Endothelial cell of umbilical vein (primary cell): ENCODE measurements at regions not wholly inside any gene's neighbourhood (a gene's known extent, or its start where the extent isn't known, plus 50 kb on each side); places are given as distances from the start of the nearest gene placed in this dataset.

Experiments used
- BruUV-seq: library from RNA; stranded (reverse); fragments of 400-500 nt; replicated peaks from 2 replicates; lab custom pipeline; 2021; lab: Mats Ljungman, UMichigan
- CTCF ChIA-PET: fragments of 300-600, 350-600 bp; sonication (Branson Sonifier 250); formaldehyde crosslinking; loops from one replicate; lab custom pipeline; 2021; ENCODE audit warnings: antibody characterized with exemption, inconsistent platforms; lab: Charles Lee
- POLR2A ChIA-PET: fragments of 300-600, 350-600 bp; sonication (Branson Sonifier 250); formaldehyde crosslinking; loops from one replicate; lab custom pipeline; 2021; ENCODE audit warnings: antibody characterized with exemption, inconsistent platforms; lab: Charles Lee
- DNase-seq: peaks from one replicate; pipeline ENCODE4 v3.0.0-alpha.2; 2011; ENCODE audit warnings: low read depth, low spot score
- FAIRE-seq: peaks from 2 replicates; lab custom pipeline; 2011; peaks lifted over from hg19 to GRCh38; lab: Jason Lieb, UNC
- H2AFZ ChIP-seq: 2 replicates; pipeline ENCODE4 v1.6.0; 2012; ENCODE audit warnings: low read depth, low read length, control low read depth, inconsistent platforms
- H3K27ac ChIP-seq: 2 replicates; pipeline ENCODE4 v1.5.1; 2011; ENCODE audit warnings: low read depth, mild to moderate bottlenecking, control low read depth, low read length, moderate library complexity; ENCODE audit not compliant: insufficient read depth
- H3K27me3 ChIP-seq, 2 experiments: 2 replicates each; pipeline versions ENCODE4 v1.6.0 to v1.6.1; 2011; ENCODE audit warnings: low read length in 2 of 2, mixed read lengths in 1 of 2; ENCODE audit not compliant: control insufficient read depth in 2 of 2, insufficient read depth in 2 of 2
- H3K36me3 ChIP-seq, 2 experiments: 2 replicates in 1 of 2; 3 replicates in 1 of 2; pipeline ENCODE4 v1.5.1; 2011; ENCODE audit warnings: low read length in 2 of 2, mild to moderate bottlenecking in 1 of 2, moderate library complexity in 1 of 2; ENCODE audit not compliant: control insufficient read depth in 2 of 2, insufficient read depth in 2 of 2; ENCODE audit errors: extremely low read depth in 1 of 2
- H3K4me1 ChIP-seq: 3 replicates; pipeline ENCODE4 v1.5.1; 2011; ENCODE audit warnings: mild to moderate bottlenecking, low read length; ENCODE audit not compliant: control insufficient read depth, insufficient read depth; ENCODE audit errors: extremely low read depth
- H3K4me2 ChIP-seq: 2 replicates; pipeline ENCODE4 v1.6.1; 2011; ENCODE audit warnings: low read length, control low read depth, mixed read lengths; ENCODE audit not compliant: insufficient read depth
- H3K4me3 ChIP-seq, 3 experiments: fragments of 200-600 bp in 1 of 3; sonication (generic), shearing (Covaris generic) in 1 of 3; replicated peaks in 1 of 3; 2 replicates each; pipeline ENCODE4 v1.5.1; 2011 to 2016; ENCODE audit warnings: control low read depth in 3 of 3, low read length in 3 of 3, mild to moderate bottlenecking in 2 of 3, inconsistent platforms in 1 of 3, low read depth in 1 of 3, moderate library complexity in 1 of 3; ENCODE audit not compliant: insufficient read depth in 1 of 3
- H3K79me2 ChIP-seq: 2 replicates; pipeline ENCODE4 v1.6.0; 2012; ENCODE audit warnings: low read length, inconsistent platforms; ENCODE audit not compliant: control insufficient read depth, insufficient read depth
- H3K9ac ChIP-seq: replicated peaks from 2 replicates; pipeline ENCODE3; 2011; ENCODE audit warnings: low read length, control low read depth; ENCODE audit not compliant: insufficient read depth; ENCODE audit errors: extremely low read depth
- H3K9me1 ChIP-seq: replicated peaks from 3 replicates; pipeline ENCODE4 v1.6.0; 2011; ENCODE audit warnings: mild to moderate bottlenecking, low read length; ENCODE audit not compliant: control insufficient read depth, insufficient read depth; ENCODE audit errors: extremely low read depth
- H3K9me3 ChIP-seq: replicated peaks from 2 replicates; pipeline ENCODE4 v1.5.1; 2012; ENCODE audit warnings: low read length, inconsistent platforms; ENCODE audit not compliant: control insufficient read depth, insufficient read depth
- H4K20me1 ChIP-seq: replicated peaks from 2 replicates; pipeline ENCODE3; 2011; ENCODE audit warnings: mild to moderate bottlenecking, low read length; ENCODE audit not compliant: control insufficient read depth, insufficient read depth; ENCODE audit errors: extremely low read depth
- EZH2 ChIP-seq: IDR thresholded peaks from 2 replicates; pipeline ENCODE4 v1.6.1; 2012; ENCODE audit warnings: borderline replicate concordance, low read depth, mild to moderate bottlenecking, moderate library complexity, low read length, inconsistent platforms; ENCODE audit not compliant: severe bottlenecking
- FOS ChIP-seq: IDR thresholded peaks from 2 replicates; pipeline ENCODE4 v1.6.1; 2011; ENCODE audit warnings: mild to moderate bottlenecking, low read length, moderate library complexity, borderline replicate concordance; ENCODE audit not compliant: insufficient read depth
- GATA2 ChIP-seq: IDR thresholded peaks from 2 replicates; pipeline ENCODE4 v1.7.0; 2011; ENCODE audit warnings: low read depth, mild to moderate bottlenecking, moderate library complexity, mixed read lengths, low read length; ENCODE audit not compliant: insufficient read length, insufficient read depth
- JUN ChIP-seq: IDR thresholded peaks from 2 replicates; pipeline ENCODE4 v1.6.1; 2011; ENCODE audit warnings: borderline replicate concordance, low read depth; ENCODE audit not compliant: insufficient read length, insufficient read depth
- MAX ChIP-seq: IDR thresholded peaks from 2 replicates; pipeline ENCODE4 v1.6.1; 2011; ENCODE audit not compliant: insufficient read depth, insufficient read length
- MYC ChIP-seq: IDR thresholded peaks from one replicate; pipeline ENCODE4 v1.6.1; 2011; ENCODE audit warnings: mild to moderate bottlenecking, low read depth, low read length
- POLR2A ChIP-seq: IDR thresholded peaks from 2 replicates; pipeline ENCODE4 v1.6.1; 2012; ENCODE audit warnings: low read depth, mild to moderate bottlenecking, control low read depth, low read length
- POLR2AphosphoS5 ChIP-seq: IDR thresholded peaks from 2 replicates; pipeline ENCODE4 v1.6.1; 2012; ENCODE audit warnings: low read depth, mild to moderate bottlenecking, control low read depth, low read length, moderate library complexity; ENCODE audit not compliant: insufficient read depth
- dilution Hi-C: fragments of 300-500 bp; cut with MboI; formaldehyde crosslinking; loops from one replicate; pipeline ENCODE4 v1.15.0; 2019; ENCODE audit warnings: low sequenced_read_pairs; ENCODE audit not compliant: extremely low pct_ligation_motif_present
- intact Hi-C: fragments of 100-400 bp; cut with micrococcal nuclease; formaldehyde crosslinking; loops from one replicate; pipeline ENCODE4 v1.10.0; 2022
- TF ChIP-seq, protein P1 (sequence below), 2 donors: IDR thresholded peaks; 1 replicate in 1 of 2; 2 replicates in 1 of 2; pipeline ENCODE4 v1.5.1; 2011; ENCODE audit warnings: low read length in 2 of 2, mild to moderate bottlenecking in 2 of 2, moderate library complexity in 2 of 2, control low read depth in 1 of 2, inconsistent platforms in 1 of 2, low read depth in 1 of 2; ENCODE audit not compliant: insufficient read depth in 1 of 2; ENCODE audit errors: extremely low read depth in 1 of 2

- Histone ChIP-seq H3K9ac (no peak overlapping the region), H3K4me2 (no peak overlapping the region), H3K27me3 (no peaks in the 10 kb centered on the region), H3K9me3 (no peaks in the 10 kb centered on the region), H3K4me3 (no peak overlapping the region), H2AFZ (no peak overlapping the region), H3K9me1 (no peaks in the 10 kb centered on the region), H3K36me3 (no peaks in the 10 kb centered on the region), H3K79me2 (no peaks in the 10 kb centered on the region), H4K20me1 (no peaks in the 10 kb centered on the region), H3K27ac (no peak overlapping the region), H3K4me1 (no peaks in the 10 kb centered on the region)
- intact Hi-C loops = no loop called here
- DNase-seq (no peak), FAIRE-seq (no peak)
- BruUV-seq = no TSS peak
- POLR2A ChIA-PET = no interaction called here
- CTCF ChIA-PET = interaction anchor here (0.6 to 1.8 kb wide), 2 partner anchors 9 to 256 kb away, joined by 3 to 4 read pairs; partner anchors contain the start of gene LRFN2
- dilution Hi-C loops = no loop called here
- TF ChIP-seq MAX (no peak), FOS (no peak), POLR2AphosphoS5 (no peak), MYC (no peak), GATA2 (no peak), JUN (no peak), POLR2A (no peak), EZH2 (no peak)
- TF ChIP-seq, protein P1, sequence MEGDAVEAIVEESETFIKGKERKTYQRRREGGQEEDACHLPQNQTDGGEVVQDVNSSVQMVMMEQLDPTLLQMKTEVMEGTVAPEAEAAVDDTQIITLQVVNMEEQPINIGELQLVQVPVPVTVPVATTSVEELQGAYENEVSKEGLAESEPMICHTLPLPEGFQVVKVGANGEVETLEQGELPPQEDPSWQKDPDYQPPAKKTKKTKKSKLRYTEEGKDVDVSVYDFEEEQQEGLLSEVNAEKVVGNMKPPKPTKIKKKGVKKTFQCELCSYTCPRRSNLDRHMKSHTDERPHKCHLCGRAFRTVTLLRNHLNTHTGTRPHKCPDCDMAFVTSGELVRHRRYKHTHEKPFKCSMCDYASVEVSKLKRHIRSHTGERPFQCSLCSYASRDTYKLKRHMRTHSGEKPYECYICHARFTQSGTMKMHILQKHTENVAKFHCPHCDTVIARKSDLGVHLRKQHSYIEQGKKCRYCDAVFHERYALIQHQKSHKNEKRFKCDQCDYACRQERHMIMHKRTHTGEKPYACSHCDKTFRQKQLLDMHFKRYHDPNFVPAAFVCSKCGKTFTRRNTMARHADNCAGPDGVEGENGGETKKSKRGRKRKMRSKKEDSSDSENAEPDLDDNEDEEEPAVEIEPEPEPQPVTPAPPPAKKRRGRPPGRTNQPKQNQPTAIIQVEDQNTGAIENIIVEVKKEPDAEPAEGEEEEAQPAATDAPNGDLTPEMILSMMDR (IDR thresholded peaks at IDR 0.05; ENCODE audit: extremely low read depth in 1 of 2, insufficient read depth in 1 of 2, low read depth in 1 of 2, low read length in 2 of 2) = no peak
These were observed 255.6 kb downstream of the LRFN2 start for GRCh38 chr6:40331545-40331944.
